HL-60/S4 treated with retinoic acid at 250 ng/mL for 4 days and 3 days (cell line): ENCODE measurements at regions not wholly inside any gene's neighbourhood (a gene's known extent, or its start where the extent isn't known, plus 50 kb on each side); places are given as distances from the start of the nearest gene placed in this dataset.
"Not testable (repeated sequence)": the region's sequence is repeated elsewhere in the genome, so short reads cannot be mapped to it uniquely, and the experiment has no call there.

ENCODE experiments used
- in situ Hi-C: fragments of 300-500 bp; cut with MboI; formaldehyde crosslinking; loops from 2 replicates; pipeline ENCODE4 v1.7.0; 2022; ENCODE audit warnings: low sequenced_read_pairs

DNA sequence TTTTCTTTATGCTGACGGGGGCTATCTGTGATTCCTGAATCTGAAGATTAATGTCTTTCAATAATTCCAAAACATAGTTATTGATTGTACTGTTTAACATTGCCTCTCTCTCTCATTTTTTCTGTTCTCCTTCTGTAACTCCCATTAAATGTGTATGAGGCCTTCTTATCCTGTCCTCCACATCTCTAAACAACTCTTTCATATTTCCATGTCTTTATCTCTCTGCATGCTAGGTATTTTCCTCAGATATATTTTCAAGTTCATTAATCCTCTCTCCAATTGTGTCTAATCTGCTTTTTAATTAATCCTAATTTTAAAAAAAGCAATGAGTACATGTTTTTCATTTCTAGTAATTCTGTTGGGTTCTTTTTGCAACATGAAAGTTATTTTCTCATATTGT lies 173.2 kb downstream of the TLE3 start:
- in situ Hi-C loops = no loop called here

GRCh38 chr15:69926006-69926405 lies 171.7 kb downstream of the TLE3 start:
- in situ Hi-C loops = no loop called here

DNA sequence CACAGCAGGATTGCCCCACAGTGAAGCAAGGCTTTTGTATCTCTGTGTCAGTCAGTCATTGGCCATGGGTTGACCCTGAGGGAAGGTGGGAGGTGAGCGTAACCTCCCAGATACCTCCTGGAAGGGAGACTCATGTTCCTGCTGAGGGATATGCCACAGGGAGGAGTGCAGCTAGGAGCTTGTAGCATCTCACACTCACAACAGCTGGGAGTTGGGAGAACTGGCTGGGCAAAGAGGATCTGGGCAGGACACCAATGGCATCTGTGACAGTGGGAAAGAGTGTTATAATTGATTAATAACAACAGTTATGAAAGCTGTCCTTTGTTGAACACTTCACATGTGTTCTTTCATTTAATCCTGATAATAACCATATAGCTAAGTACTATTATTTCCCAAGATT lies 171.0 kb downstream of the TLE3 start:
- in situ Hi-C loops = no loop called here

DNA sequence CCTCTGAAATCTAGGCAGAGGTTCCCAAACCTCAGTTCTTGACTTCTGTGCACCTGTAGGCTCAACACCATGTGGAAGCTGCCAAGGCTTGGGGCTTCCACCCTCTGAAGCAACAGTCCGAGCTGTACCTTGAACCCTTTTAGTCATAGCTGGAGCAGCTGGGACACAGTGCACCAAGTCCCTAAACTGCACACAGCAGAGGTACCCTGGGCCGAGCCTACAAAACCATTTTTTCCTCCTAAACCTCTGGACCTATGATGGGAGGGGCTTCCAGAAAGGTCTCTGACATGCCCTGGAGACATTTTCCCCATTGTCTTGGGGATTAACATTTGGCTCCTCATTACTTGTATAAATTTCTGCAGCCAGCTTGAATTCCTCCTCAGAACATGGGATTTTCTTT lies 168.8 kb downstream of the TLE3 start:
- in situ Hi-C loops = not testable (repeated sequence)

GRCh38 chr15:69929905-69930630 lies 167.6 kb downstream of the TLE3 start:
- in situ Hi-C loops = no loop called here

DNA sequence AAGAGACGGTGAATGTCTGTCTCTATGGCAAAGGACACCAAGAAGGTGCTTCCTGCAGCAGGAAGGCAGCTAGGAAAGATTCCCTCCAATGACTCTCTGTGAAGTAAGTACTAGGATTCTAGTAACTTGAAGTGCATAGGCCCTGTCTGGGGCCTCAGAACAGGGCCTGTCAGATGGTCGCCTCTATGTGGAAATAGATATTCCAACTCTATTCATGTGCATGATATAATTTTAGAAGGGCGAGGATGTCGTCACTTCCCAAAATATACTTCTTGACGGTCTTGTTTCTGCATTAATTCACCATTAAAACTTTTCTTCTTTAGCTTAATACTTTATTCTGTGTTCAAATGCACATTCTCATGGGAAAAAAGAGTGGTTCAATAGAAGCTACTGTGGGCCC lies 167.0 kb downstream of the TLE3 start:
- in situ Hi-C loops = no loop called here

DNA sequence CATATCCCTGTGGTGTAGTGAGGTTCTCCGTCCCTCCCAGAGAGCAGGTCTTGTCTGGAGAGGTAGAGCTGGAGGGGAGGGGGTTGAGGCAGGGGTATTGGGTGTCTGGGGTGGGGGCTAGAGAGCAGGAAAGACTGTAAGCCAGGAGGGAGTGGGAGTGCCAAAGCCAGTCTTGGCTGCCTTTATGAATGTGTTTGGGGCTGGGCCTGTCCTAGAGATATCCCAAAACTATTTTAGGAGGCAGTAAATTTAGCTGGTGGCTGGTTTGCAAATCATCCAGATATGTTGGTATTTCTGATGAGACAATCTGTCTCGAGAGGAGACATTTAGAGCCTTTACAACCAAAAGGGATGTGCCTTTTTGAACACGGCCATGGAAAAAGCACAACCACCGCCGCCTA lies 166.6 kb downstream of the TLE3 start:
- in situ Hi-C loops = no loop called here

DNA sequence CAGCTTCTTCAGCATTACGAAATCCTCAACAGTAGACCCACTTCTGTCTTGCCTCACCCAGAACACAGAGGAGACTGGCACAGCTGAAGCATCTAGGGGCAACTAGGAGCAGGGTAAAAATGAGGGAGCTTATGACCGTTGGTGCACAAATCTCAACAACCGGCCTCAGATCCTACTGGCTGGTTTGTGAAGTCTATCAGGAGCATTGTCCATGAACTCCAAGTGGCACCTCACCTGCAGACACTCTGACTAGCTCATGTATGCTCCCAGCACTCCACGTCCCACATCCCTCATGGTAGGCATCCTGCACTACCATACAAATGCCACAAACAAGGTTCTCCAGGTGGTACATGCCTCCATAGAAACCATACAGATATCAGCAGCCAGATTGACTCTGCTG lies 163.1 kb downstream of the TLE3 start:
- in situ Hi-C loops = no loop called here

DNA sequence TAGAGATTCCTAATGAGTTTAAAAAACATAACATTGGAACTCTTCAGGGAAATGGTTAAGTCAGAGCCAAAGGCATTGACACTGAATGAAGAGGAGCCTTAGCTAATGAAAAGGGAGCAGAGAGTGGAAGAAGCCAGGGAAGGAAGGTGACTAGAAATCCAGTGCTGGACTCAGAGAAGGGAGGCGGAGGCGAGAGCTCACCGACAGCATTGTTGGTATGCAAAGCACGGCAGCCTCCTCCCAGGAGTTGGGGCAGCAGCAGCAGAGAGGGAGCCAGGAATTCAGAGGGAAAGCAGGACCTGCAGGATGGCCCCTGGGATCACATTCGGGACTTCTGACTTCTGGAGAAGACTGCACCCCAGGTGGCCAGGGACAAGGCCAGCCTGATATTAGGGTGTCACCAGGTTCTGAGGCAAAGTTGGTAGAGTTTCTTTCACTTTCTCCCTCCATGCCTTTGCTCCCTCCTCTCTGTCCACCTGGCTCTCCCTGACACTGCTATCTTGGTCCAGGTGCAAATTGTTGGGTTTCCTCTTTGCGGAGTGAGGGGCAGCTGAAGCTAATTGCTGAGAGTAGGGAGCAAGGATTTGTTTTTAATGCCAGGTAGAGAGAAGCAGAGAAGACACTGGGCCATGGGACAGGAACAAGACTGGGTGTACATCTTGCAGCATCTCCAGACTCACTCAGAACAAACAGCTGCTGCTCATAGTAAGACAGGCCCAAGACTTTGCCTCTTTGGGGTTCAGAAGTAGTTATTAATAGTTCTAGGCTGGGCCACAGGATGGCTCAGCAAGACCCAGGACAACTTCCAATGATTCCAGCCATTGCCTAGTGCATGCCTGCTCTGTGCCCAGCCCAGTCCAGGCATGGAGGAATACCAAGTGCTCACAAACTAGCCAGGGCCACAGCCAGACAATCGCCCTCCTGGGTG lies 157.9 kb downstream of the TLE3 start:
- in situ Hi-C loops = no loop called here

DNA sequence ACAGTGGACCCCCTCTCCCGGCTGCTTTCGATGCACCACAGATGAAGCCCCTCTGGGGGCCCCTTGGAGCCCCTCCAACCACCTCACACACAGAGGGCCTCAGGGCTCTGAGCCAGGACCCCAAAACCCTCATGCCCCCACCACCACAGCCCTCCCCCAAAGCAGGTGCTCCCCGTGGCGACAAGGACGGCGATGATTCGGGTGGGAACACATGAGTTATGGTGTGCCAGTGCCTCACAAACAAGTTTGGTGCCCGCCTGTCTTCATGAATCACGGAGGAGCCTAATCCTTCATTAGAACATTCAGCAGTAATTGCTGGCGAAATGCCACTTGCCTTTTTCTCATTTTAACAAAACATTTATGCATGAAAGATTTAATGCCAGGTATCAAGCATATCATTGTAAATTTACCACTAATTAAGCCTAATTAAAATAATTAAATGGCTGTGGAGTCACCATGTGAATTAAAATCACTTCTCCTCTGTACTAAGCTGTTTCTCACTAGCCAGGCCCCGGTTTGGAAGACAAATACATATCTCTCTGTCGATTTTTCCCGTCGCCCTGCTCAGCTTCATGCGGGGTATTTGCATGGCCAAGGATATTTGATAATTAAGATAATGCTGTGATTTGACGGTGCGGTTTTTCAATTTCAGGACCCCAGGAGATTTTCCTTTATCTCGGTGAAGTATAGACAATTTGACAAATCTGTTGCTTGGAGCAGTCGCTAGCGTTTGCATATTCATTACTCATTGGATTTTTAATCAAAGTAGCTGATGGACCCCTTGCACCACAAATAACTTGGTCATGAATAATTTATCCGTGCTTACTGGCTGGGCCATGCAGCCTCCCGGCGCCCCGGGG lies 157.0 kb downstream of the TLE3 start:
- in situ Hi-C loops = no loop called here

- in situ Hi-C loops = no loop called here
These were observed 156.5 kb downstream of the TLE3 start for GRCh38 chr15:69941301-69941605.

- in situ Hi-C loops = no loop called here
These were observed 155.8 kb downstream of the TLE3 start for GRCh38 chr15:69941706-69942495.

DNA sequence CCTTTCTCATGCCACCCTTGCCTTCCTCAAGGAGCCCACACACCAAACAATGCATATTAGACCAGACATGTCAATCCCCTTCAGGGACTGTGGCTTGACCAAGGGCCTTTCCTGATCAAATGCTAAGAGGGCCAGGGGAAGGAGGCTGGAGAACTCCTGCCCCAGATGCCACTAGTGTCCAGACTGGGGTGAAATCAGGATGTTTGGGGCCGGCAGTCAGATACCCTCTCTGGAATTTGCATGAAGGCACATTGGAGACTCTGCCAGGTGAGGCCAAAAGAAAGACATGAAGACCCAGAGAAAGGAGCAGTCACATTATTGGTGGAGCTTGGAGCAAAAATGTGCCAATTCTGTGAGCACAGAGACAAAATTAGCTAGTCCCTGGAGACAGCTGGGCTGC lies 154.1 kb downstream of the TLE3 start:
- in situ Hi-C loops = no loop called here

- in situ Hi-C loops = no loop called here
These were observed 152.0 kb downstream of the TLE3 start for GRCh38 chr15:69945729-69946128.

GRCh38 chr15:69946870-69947269 lies 150.8 kb downstream of the TLE3 start:
- in situ Hi-C loops = no loop called here

DNA sequence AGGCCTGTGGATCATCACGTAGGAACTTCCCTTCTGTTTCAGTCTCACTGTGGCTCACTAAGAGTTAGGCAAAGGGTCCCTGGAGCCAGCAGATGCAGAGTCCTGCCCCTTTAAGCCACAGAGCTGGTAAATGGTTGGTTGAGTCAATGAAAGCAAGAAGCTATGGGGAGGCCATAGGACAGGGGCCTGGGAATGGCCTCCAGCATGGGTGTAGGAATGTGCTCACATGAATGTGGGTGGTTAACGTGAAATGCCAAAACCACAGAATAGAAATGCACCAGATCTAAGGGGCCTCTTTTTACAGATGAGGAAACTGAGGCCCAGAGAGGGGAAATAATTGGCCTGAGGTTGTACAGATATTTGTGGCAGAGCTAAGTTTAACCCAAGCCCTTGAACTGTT lies 150.3 kb downstream of the TLE3 start:
- in situ Hi-C loops = no loop called here

DNA sequence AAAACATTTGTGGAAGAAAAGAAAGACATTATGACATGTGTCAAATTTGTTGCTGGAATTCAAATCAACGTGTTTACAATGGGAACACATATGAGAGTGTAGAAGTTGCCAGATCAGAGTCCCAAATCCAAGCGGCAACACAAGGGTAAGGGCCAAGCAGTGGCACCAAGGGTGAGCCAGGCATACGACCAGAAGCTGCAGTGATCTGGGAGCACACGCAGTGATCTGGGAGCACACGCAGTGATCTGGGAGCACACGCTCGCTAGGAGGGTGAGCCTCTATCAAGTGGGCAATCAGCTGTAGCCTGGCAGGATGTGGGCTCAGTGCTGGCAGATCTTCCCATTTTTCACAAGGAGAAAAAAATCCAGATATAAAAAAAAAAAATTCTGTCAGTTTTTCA lies 148.2 kb downstream of the TLE3 start:
- in situ Hi-C loops = no loop called here

DNA sequence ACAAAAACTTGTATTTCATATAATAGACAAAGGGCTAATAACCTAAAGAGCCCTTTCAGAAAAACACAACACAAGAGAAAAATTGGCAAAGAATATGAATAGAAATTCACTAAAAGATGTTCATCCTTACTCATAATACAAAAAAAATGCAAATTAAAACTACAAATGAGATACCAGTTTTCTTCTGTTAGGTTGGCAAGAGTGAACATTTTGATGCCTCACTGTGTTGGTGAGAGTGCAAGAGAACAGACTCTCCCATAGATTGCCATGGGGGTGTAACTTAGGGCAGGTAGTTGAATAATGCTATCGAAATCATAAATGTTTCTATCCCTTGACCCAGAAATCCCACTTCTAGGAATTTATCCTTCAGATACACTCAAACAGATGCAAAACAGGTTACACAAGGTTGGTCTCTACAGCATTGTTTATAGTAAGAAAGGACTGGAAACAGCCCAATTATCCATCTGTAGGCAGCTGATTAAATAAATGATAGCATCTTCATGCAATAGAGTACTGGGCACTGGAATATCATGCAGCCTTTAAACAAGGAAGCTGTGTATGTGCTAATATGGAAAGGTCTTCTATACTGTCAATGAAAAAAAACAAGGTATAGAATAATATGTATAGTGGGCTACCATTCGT lies 146.3 kb downstream of the TLE3 start:
- in situ Hi-C loops = no loop called here

- in situ Hi-C loops = no loop called here
These were observed 145.7 kb downstream of the TLE3 start for GRCh38 chr15:69951898-69952555.

DNA sequence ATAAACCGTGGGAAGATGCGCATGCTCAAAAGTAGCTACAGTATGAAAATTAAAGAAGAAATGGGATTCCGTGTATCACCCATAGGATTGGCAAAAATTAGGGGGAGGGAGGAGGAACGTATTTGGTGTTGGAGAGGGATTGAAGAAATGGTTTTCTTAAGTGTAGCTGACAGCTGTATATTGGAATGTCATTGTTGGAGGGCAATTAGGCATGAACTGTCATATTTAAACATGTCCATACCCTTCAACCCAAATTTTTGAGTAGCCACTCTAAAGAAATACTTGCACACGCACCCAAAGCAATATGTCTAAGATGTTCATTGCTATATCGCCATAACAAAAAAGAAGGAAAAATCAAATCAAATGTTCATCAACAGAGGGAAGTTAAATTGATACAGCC lies 144.7 kb downstream of the TLE3 start:
- in situ Hi-C loops = no loop called here
